ENCODE measurements at regions not wholly inside any gene's neighbourhood (a gene's known extent, or its start where the extent isn't known, plus 50 kb on each side); places are given as distances from the start of the nearest gene placed in this dataset.

- DNase-seq (ENCODE audit: missing footprints) (no peak), ATAC-seq (no peak)
- intact Hi-C loops (cut with DNase I): no loop called here
Observed at GRCh38 chr6:132868057-132868456, 53.7 kb downstream of the RPS12 start.

DNA sequence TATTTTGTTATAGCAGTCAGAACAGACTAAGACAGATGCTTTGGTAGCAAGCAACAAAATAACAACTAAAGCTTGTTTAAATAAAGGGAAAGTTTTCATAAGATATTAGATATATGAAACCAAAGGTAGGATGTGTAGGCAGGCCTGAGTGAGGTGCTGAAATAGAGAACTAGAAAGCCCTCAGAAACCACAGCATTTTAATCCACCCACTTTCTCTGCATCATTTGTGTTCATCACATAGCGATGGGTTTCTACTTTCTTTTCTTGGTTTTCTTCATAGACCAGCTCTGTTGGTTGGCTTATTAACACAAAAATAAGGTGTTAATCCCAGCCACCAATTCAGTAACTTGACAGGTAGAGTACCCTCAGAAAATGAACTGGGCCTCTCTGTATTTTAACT, 58.6 kb downstream of the RPS12 start:
- no peak for ATAC-seq
- DNase-seq (ENCODE audit: missing footprints): no peak
- intact Hi-C loops (cut with DNase I): no loop called here

DNA sequence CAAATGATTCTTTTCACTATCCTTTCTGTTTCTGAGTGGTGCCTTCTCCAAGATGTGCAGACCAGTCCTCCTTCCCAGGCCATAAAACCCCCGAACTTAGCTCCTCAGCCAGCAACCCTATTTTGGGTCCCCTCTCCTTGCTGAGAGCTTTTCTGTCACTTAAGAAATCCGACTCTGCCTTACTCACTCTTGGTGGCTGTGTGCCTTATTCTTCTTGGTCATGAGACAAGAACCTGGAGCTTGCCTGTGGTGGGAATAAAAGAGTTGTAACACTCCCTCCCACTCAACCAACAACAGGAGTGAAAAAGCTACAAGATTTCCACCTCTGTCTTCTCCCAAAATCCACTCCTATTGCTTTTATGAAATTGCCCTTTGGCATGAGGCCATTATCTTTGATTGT, 62.6 kb downstream of the RPS12 start:
- DNase-seq (ENCODE audit: missing footprints) (no peak), ATAC-seq (no peak)
- intact Hi-C loops (cut with DNase I): no loop called here

GRCh38 chr6:132887204-132887603, 72.8 kb downstream of the RPS12 start:
- ATAC-seq: no peak
- DNase-seq (ENCODE audit: missing footprints): no peak
- intact Hi-C loops (cut with DNase I): no loop called here

GRCh38 chr6:132888701-132889100, 74.3 kb downstream of the RPS12 start:
- intact Hi-C loops (cut with DNase I): no loop called here
- DNase-seq (ENCODE audit: missing footprints): no peak
- ATAC-seq: no peak

DNA sequence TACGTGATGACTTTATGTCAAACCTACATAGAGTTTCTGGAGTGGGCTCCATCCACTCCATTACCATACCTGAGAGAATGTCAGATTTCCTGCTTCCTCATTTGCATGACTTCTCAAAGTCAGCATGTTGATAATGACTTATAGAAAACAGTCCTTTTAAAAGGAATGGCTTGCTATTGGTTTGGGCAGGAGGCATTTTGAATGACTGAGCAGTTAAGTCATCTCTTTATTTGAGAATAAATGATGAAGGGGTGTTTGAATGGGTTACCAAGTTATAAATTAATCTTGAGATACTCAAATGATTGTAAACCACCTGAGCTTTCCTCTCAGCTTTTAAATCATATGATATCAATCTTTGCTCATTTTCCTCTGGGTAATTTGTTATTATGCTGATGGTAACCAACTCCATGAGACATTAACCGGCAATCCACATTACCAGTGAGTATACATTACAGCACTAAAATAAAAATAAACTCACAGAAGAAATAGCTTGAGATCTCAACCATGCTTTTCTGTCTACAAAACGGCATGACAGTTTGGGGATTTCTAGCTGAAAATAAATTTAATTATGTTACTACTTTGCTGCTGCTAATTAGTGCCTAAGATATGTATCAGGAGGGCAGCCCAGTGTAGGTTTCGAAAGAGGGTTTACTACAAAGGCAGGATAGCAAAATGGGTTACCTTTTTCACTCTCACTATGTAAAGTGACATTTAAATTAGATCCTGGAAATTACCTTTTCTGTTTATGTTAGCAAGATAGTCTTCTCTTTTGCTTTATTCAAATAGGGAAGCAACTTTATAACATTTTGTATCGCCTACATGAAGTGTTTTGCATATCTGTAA, 78.8 kb downstream of the RPS12 start:
- ATAC-seq: no peak
- no peak for DNase-seq (ENCODE audit: missing footprints)
- intact Hi-C loops (cut with DNase I): no loop called here

DNA sequence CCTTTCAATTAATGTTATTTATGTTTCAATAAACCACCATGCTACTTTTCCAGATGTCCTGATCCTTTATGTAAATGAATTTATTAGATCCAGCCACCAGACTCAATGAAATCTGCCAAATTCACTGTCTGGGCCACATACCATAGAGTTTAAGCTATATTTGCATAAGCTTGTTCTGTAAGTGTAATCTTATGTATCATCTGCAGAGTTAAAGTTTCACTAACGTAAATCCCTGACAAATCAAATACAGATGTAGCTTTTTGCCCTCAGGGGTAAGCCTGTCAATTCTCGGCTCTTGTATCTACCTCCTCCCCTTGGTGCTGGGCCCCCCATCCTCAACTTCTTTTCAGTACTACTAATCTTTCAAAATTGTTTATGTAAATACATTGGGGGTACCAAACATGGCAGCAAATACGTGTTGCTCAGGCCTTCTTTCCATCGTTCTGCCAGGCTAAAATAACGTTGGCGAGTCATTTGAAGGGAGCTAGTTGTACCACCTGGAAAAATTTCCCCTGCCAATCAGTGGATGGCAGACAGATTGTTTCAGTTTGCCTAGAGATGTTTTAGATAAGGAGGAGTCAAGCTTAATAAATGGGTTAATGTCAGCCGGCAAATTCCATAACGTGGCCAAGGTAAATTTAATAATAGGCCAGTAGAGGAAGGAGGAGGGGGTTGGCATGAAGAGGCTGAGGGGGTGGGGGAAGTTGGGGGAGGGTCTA, 79.6 kb downstream of the RPS12 start:
- ATAC-seq (no peak), DNase-seq (ENCODE audit: missing footprints) (no peak)
- intact Hi-C loops (cut with DNase I): no loop called here

GRCh38 chr6:132898376-132898775, 84.0 kb downstream of the RPS12 start:
- intact Hi-C loops (cut with DNase I): no loop called here
- ATAC-seq (no peak), DNase-seq (ENCODE audit: missing footprints) (no peak)

- ATAC-seq: no peak
- intact Hi-C loops (cut with DNase I): no loop called here
- no peak for DNase-seq (ENCODE audit: missing footprints)
Observed at GRCh38 chr6:132900849-132901248, 86.5 kb downstream of the RPS12 start.

DNA sequence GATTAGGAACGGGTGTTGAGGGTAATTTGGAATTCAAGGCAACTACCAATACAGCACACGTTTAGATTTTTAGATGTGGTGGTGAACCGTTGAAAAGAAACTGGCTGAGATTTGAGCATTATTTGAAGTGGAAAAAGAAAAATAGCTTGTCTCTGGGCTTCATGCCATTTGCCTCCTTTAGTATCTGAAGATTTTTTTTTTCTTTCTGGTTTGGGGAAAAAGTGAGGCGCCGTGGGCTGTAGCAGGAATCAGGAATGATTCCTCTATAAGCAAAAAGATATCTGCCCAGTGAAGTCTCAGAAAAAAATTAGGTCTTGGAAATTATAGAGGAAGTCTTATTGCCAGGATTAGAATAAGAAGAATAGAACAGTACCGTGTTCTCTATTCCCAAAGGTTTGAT, 88.5 kb downstream of the RPS12 start:
- no peak for ATAC-seq
- no peak for DNase-seq (ENCODE audit: missing footprints)

GRCh38 chr6:132907231-132907630, 92.9 kb downstream of the RPS12 start:
- DNase-seq (ENCODE audit: missing footprints): no peak
- intact Hi-C loops (cut with DNase I): no loop called here
- no peak for ATAC-seq

More for the DNA sequence above, 88.5 kb downstream of the RPS12 start:
- intact Hi-C loops (cut with DNase I): no loop called here

GRCh38 chr6:132907914-132908313, 93.5 kb downstream of the RPS12 start:
- DNase-seq (ENCODE audit: missing footprints) (no peak), ATAC-seq (no peak)
- intact Hi-C loops (cut with DNase I): no loop called here

DNA sequence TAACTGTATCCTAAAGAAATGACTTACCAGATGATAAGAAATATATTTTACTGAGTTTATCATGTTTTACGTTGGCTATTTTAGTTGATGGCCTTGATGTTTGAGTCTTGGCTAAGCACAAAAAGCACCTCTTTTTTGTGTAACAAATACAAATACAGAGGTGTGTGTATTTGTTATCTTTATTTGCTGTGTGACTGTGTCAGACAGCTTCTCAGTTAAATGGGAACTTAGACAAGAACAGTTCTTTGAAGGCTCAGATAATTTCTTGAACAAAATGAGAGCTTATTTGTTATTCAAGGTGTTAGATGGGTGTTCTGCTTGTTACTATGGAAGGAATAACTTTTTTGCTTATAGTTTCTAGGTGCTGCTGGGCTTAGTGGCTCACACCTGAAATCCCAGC, 95.4 kb downstream of the RPS12 start:
- intact Hi-C loops (cut with DNase I): no loop called here
- ATAC-seq: no peak
- DNase-seq (ENCODE audit: missing footprints): no peak

GRCh38 chr6:132910759-132911158, 96.4 kb downstream of the RPS12 start:
- ATAC-seq: no peak
- intact Hi-C loops (cut with DNase I): no loop called here
- DNase-seq (ENCODE audit: missing footprints): no peak

- intact Hi-C loops (cut with DNase I): no loop called here
- ATAC-seq (peak; percentile 97), DNase-seq (ENCODE audit: missing footprints) (peak; percentile 76)
Observed at GRCh38 chr6:132919045-132919860, 104.9 kb downstream of the RPS12 start.

DNA sequence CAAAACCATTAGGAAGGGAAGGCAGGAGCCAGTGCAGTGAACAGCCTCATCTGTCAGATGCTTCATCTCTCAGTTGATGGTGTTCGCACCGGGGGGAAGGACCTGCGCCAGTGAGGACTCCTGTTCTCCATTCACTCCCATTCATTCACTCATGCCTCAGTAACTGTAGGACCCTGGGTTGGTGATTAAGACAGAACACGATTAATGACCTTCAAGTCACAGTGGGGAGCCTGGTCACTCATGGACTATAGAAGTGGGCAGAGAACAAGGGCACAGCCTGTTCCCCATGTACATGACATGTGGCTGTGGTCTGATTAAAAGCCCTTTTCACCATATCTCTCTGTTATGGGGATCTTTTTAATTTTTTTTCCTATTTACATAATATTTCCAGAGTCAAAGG, 113.3 kb downstream of the RPS12 start:
- DNase-seq (ENCODE audit: missing footprints): no peak
- intact Hi-C loops (cut with DNase I): no loop called here
- ATAC-seq: no peak

GRCh38 chr6:132929141-132929540, 114.8 kb downstream of the RPS12 start:
- DNase-seq (ENCODE audit: missing footprints) (no peak), ATAC-seq (no peak)
- intact Hi-C loops (cut with DNase I): no loop called here

DNA sequence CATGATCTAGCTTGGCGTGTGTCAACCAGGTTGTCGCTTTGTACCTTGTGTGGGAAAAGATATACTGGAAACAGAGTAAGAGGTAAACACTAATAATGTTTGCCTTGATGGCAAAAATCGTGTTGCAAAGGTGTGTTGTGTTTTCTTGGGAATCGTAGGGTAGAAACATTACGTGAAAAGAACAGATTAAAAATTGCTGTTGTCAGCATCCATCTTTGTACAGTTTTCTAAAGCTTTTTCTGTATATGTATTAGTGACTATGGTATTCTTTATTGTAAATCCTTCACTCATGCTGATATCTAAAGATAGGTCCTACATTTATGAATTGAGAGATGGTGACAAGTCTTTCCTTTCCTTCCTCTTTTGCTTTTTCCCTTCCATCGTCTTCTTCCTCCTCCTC, 116.9 kb downstream of the RPS12 start:
- ATAC-seq (no peak), DNase-seq (ENCODE audit: missing footprints) (no peak)
- intact Hi-C loops (cut with DNase I): loop anchor here (10.0 kb wide), 2 partner anchors 97 to 253 kb away; no protein-coding TSS in a partner anchor

DNA sequence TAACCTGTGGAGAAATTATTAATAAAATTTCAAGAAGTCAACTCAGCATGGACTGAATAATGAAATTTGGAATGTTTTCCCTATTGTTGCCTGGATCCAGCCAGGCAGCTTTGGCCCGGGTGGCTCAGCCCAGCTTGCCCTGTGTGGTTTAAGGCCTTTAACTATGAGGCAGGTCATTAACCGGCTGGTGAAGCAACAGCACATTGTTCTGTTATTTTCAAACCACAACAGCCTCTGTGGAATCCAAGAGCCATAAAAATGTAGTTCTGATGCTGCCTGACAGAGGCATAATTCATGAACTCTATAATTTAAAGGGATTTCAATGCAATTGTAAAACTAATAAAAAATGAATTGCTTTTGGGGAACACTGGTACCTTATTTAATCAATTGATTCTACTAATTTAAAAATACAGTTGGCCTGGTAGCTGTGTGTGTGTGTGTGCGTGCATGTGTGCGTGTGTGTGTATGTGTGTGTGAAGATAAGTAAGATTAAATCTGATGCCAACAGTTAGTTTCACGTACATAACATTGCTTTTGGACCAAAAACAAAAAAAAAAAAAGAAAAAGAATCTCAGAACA, 117.7 kb downstream of the RPS12 start:
- intact Hi-C loops (cut with DNase I): loop anchor here (10.0 kb wide), 2 partner anchors 97 to 253 kb away; no protein-coding TSS in a partner anchor
- ATAC-seq: no peak

More for the DNA sequence above, 117.7 kb downstream of the RPS12 start:
- no peak for DNase-seq (ENCODE audit: missing footprints)
